MM.1S (cell line): ENCODE measurements at regions not wholly inside any gene's neighbourhood (a gene's known extent, or its start where the extent isn't known, plus 50 kb on each side); places are given as distances from the start of the nearest gene placed in this dataset.

Experiments used
- DNase-seq: peaks from one replicate; pipeline ENCODE4 v3.0.0-alpha.2; 2015
- H2AFZ ChIP-seq: fragments of 300-600 bp; sonication (generic); 2 replicates; pipeline ENCODE4 v1.6.0; 2016; ENCODE audit warnings: antibody characterized with exemption, low read length
- H3F3A ChIP-seq: fragments of 300-600 bp; sonication (generic); 2 replicates; pipeline ENCODE4 v1.6.1; 2016; ENCODE audit warnings: mild to moderate bottlenecking, antibody characterized with exemption, low read length, moderate library complexity, mixed read lengths; ENCODE audit not compliant: insufficient read depth
- H3K27ac ChIP-seq: fragments of 300-600 bp; sonication (generic); 2 replicates; pipeline ENCODE4 v1.5.1; 2016; ENCODE audit warnings: mild to moderate bottlenecking, low read length
- H3K27me3 ChIP-seq: fragments of 300-600 bp; sonication (generic); replicated peaks from 2 replicates; pipeline ENCODE4 v1.6.0; 2016; ENCODE audit warnings: low read length; ENCODE audit not compliant: insufficient read depth
- H3K36me3 ChIP-seq: fragments of 300-600 bp; sonication (generic); replicated peaks from 2 replicates; pipeline ENCODE4 v1.6.1; 2016; ENCODE audit warnings: mild to moderate bottlenecking, low read length, mixed read lengths; ENCODE audit not compliant: insufficient read depth
- H3K4me1 ChIP-seq: fragments of 300-600 bp; sonication (generic); 2 replicates; pipeline ENCODE4 v1.6.1; 2016; ENCODE audit warnings: low read length, mixed read lengths
- H3K4me2 ChIP-seq: fragments of 300-600 bp; sonication (generic); 2 replicates; pipeline ENCODE4 v1.6.0; 2016; ENCODE audit warnings: low read depth, low read length
- H3K4me3 ChIP-seq: fragments of 300-600 bp; sonication (generic); 2 replicates; pipeline ENCODE4 v1.5.1; 2016; ENCODE audit warnings: low read length, mixed read lengths
- H3K79me2 ChIP-seq: fragments of 300-600 bp; sonication (generic); 2 replicates; pipeline ENCODE4 v1.6.1; 2016; ENCODE audit warnings: mixed run types, low read length, mixed read lengths
- H3K9ac ChIP-seq: fragments of 300-600 bp; sonication (generic); 2 replicates; pipeline ENCODE4 v1.6.1; 2016; ENCODE audit warnings: low read length, mixed read lengths
- H3K9me2 ChIP-seq: fragments of 300-600 bp; sonication (generic); replicated peaks from 2 replicates; pipeline ENCODE4 v1.6.1; 2016; ENCODE audit warnings: mild to moderate bottlenecking, low read length, mixed read lengths; ENCODE audit not compliant: insufficient read depth
- H3K9me3 ChIP-seq: fragments of 300-600 bp; sonication (generic); replicated peaks from 2 replicates; pipeline ENCODE4 v1.6.1; 2016; ENCODE audit warnings: mild to moderate bottlenecking, low read length, mixed read lengths; ENCODE audit not compliant: insufficient read depth
- H4K20me1 ChIP-seq: fragments of 300-600 bp; sonication (generic); 2 replicates; pipeline ENCODE4 v1.6.1; 2016; ENCODE audit warnings: mild to moderate bottlenecking, low read length, moderate library complexity, mixed read lengths; ENCODE audit not compliant: insufficient read depth
- CTCF ChIP-seq: fragments of 300-600 bp; sonication (generic); IDR thresholded peaks from 2 replicates; pipeline ENCODE4 v1.5.1; 2016; ENCODE audit warnings: antibody characterized with exemption, low read length, mixed read lengths
- EZH2 ChIP-seq: fragments of 300-600 bp; sonication (generic); optimal IDR thresholded peaks from 2 replicates; pipeline ENCODE3; 2017; ENCODE audit warnings: low read depth, mild to moderate bottlenecking, antibody characterized with exemption, low read length, mixed read lengths
- EZH2phosphoT487 ChIP-seq: fragments of 300-600 bp; sonication (generic); IDR thresholded peaks from 2 replicates; pipeline ENCODE4 v1.6.1; 2018; ENCODE audit warnings: antibody characterized with exemption, low read length

- no peaks in the 10 kb centered on the region for H3K27me3 ChIP-seq
- H2AFZ ChIP-seq = no peak overlapping the region
- no peak overlapping the region for H3K9ac ChIP-seq
- peak; percentile 17 for DNase-seq
- no peaks in the 10 kb centered on the region for H3K79me2 ChIP-seq
- H3K9me2 ChIP-seq = no peaks in the 10 kb centered on the region
- H3K27ac ChIP-seq = no peak overlapping the region
- H3K4me3 ChIP-seq = no peak overlapping the region
- no peaks in the 10 kb centered on the region for H4K20me1 ChIP-seq
- H3K36me3 ChIP-seq = no peaks in the 10 kb centered on the region
- no peak for TF ChIP-seq EZH2
- no peak for TF ChIP-seq CTCF
- TF ChIP-seq EZH2phosphoT487 = no peak
- peaks cover 21% of the 10 kb centered on the region for H3K4me1 ChIP-seq
- H3K9me3 ChIP-seq = no peaks in the 10 kb centered on the region
- H3K4me2 ChIP-seq = no peak overlapping the region
- peaks cover 18% of the 10 kb centered on the region for H3F3A ChIP-seq
These were observed 119.8 kb downstream of the TENT4A start for GRCh38 chr5:6832994-6833393.

GRCh38 chr5:6833406-6833805 lies 120.2 kb downstream of the TENT4A start:
- Histone ChIP-seq H3K4me2 (no peak overlapping the region), H3K9me3 (no peaks in the 10 kb centered on the region), H3K27me3 (no peaks in the 10 kb centered on the region), H3K27ac (no peak overlapping the region), H4K20me1 (no peaks in the 10 kb centered on the region), H3F3A (peaks cover 14% of the 10 kb centered on the region), H2AFZ (no peak overlapping the region), H3K4me1 (peaks cover 17% of the 10 kb centered on the region), H3K4me3 (no peak overlapping the region), H3K9ac (no peak overlapping the region), H3K79me2 (no peaks in the 10 kb centered on the region), H3K36me3 (no peaks in the 10 kb centered on the region), H3K9me2 (no peaks in the 10 kb centered on the region)
- DNase-seq = no peak
- TF ChIP-seq EZH2 (no peak), CTCF (no peak), EZH2phosphoT487 (no peak)

- H3K4me3 ChIP-seq = no peak overlapping the region
- H3K9ac ChIP-seq = no peak overlapping the region
- no peaks in the 10 kb centered on the region for H3K9me2 ChIP-seq
- no peaks in the 10 kb centered on the region for H3K36me3 ChIP-seq
- H4K20me1 ChIP-seq = no peaks in the 10 kb centered on the region
- H3K27me3 ChIP-seq = no peaks in the 10 kb centered on the region
- no peak overlapping the region for H3K27ac ChIP-seq
- DNase-seq = no peak
- H3F3A ChIP-seq = no peaks in the 10 kb centered on the region
- TF ChIP-seq CTCF (no peak), EZH2 (no peak), EZH2phosphoT487 (no peak)
- H2AFZ ChIP-seq = no peak overlapping the region
- no peak overlapping the region for H3K4me2 ChIP-seq
- H3K4me1 ChIP-seq = no peaks in the 10 kb centered on the region
- H3K9me3 ChIP-seq = no peaks in the 10 kb centered on the region
- no peaks in the 10 kb centered on the region for H3K79me2 ChIP-seq
These were observed 123.9 kb downstream of the TENT4A start for GRCh38 chr5:6837095-6837494.
